Smooth muscle cell (in vitro differentiated cells): ENCODE measurements at regions not wholly inside any gene's neighbourhood (a gene's known extent, or its start where the extent isn't known, plus 50 kb on each side); places are given as distances from the start of the nearest gene placed in this dataset.

Experiments
- DNase-seq: peaks from one replicate; lab custom pipeline; 2025; ENCODE audit not compliant: unreplicated experiment; lab: John Stamatoyannopoulos, UW
- H2AFZ ChIP-seq: fragments of 200-600 bp; sonication (generic); 2 replicates; pipeline ENCODE4 v1.6.0; 2016; ENCODE audit warnings: antibody characterized with exemption, low read depth, mild to moderate bottlenecking
- H3F3A ChIP-seq: fragments of 200-600 bp; sonication (generic); 2 replicates; pipeline ENCODE4 v1.6.0; 2017; ENCODE audit warnings: antibody characterized with exemption, low read depth
- H3K27ac ChIP-seq: fragments of 200-600 bp; sonication (generic); 2 replicates; pipeline ENCODE4 v1.5.1; 2016; ENCODE audit warnings: low read depth, mild to moderate bottlenecking
- H3K27me3 ChIP-seq: fragments of 200-600 bp; sonication (generic); 2 replicates; pipeline ENCODE4 v1.6.1; 2016; ENCODE audit warnings: low read depth, mild to moderate bottlenecking
- H3K36me3 ChIP-seq: fragments of 200-600 bp; sonication (generic); 2 replicates; pipeline ENCODE4 v1.5.1; 2016; ENCODE audit warnings: low read depth
- H3K4me1 ChIP-seq: fragments of 200-600 bp; sonication (generic); 2 replicates; pipeline ENCODE4 v1.5.1; 2016; ENCODE audit warnings: low read depth
- H3K4me2 ChIP-seq: fragments of 200-600 bp; sonication (generic); 2 replicates; pipeline ENCODE4 v1.6.0; 2016; ENCODE audit warnings: mild to moderate bottlenecking
- H3K4me3 ChIP-seq: fragments of 200-600 bp; sonication (generic); 2 replicates; pipeline ENCODE4 v1.5.1; 2016; ENCODE audit warnings: mild to moderate bottlenecking
- H3K79me2 ChIP-seq: fragments of 200-600 bp; sonication (generic); 2 replicates; pipeline ENCODE4 v1.6.0; 2016; ENCODE audit warnings: low read depth, mild to moderate bottlenecking
- H3K9ac ChIP-seq: fragments of 200-600 bp; sonication (generic); 2 replicates; pipeline ENCODE4 v1.6.0; 2016; ENCODE audit warnings: low read depth
- H3K9me3 ChIP-seq: fragments of 200-600 bp; sonication (generic); replicated peaks from 2 replicates; pipeline ENCODE4 v1.5.1; 2016; ENCODE audit warnings: low read depth
- H4K20me1 ChIP-seq: fragments of 200-600 bp; sonication (generic); 2 replicates; pipeline ENCODE4 v1.6.0; 2016; ENCODE audit warnings: low read depth
- WGBS: methylation state at CpG from one replicate; pipeline ENCODE4 v1.1.7; 2016; ENCODE audit warnings: low lambda C conversion rate; 5-methylcytosine and 5-hydroxymethylcytosine counted together
- TF ChIP-seq, protein P1 (sequence below): fragments of 200-600 bp; sonication (generic); IDR thresholded peaks from 2 replicates; pipeline ENCODE4 v1.5.1; 2017; ENCODE audit warnings: borderline replicate concordance, mild to moderate bottlenecking, antibody characterized with exemption; ENCODE audit not compliant: insufficient read depth, poor library complexity, severe bottlenecking

DNA sequence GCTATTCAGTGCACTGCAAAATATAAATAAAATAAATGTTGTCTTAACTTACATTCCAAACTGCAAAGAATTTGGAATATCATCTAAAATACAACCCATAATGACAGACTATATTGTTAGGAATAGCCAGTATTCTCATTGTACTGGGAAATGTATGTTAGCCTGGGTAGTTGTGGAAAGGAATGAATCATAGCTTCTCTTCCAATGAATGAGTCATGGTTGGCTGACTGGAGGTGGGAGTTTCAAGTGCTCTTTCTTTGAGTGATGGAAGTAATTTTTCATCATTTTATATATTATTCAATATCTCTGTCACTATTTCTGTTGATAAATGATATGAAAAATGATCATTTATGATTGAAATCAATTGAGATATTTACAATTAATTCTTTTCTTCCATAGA is 158.6 kb upstream of the ARRDC3 start:
- Histone ChIP-seq H4K20me1 (no peaks in the 10 kb centered on the region), H3K27me3 (no peaks in the 10 kb centered on the region), H3K9me3 (no peaks in the 10 kb centered on the region), H3K36me3 (no peaks in the 10 kb centered on the region), H2AFZ (no peak overlapping the region), H3K4me1 (no peaks in the 10 kb centered on the region), H3K4me2 (no peak overlapping the region), H3K4me3 (no peak overlapping the region), H3K79me2 (no peaks in the 10 kb centered on the region), H3K9ac (no peak overlapping the region), H3K27ac (no peak overlapping the region), H3F3A (no peaks in the 10 kb centered on the region)
- DNase-seq = no peak
- TF ChIP-seq, protein P1, sequence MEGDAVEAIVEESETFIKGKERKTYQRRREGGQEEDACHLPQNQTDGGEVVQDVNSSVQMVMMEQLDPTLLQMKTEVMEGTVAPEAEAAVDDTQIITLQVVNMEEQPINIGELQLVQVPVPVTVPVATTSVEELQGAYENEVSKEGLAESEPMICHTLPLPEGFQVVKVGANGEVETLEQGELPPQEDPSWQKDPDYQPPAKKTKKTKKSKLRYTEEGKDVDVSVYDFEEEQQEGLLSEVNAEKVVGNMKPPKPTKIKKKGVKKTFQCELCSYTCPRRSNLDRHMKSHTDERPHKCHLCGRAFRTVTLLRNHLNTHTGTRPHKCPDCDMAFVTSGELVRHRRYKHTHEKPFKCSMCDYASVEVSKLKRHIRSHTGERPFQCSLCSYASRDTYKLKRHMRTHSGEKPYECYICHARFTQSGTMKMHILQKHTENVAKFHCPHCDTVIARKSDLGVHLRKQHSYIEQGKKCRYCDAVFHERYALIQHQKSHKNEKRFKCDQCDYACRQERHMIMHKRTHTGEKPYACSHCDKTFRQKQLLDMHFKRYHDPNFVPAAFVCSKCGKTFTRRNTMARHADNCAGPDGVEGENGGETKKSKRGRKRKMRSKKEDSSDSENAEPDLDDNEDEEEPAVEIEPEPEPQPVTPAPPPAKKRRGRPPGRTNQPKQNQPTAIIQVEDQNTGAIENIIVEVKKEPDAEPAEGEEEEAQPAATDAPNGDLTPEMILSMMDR = no peak

- Histone ChIP-seq H2AFZ (no peak overlapping the region), H3K9ac (no peak overlapping the region), H3K79me2 (no peaks in the 10 kb centered on the region), H3K4me3 (no peak overlapping the region), H3K27me3 (no peaks in the 10 kb centered on the region), H3K27ac (no peak overlapping the region), H3F3A (no peaks in the 10 kb centered on the region), H3K9me3 (no peaks in the 10 kb centered on the region), H3K4me2 (no peak overlapping the region), H3K4me1 (no peaks in the 10 kb centered on the region), H4K20me1 (no peaks in the 10 kb centered on the region), H3K36me3 (no peaks in the 10 kb centered on the region)
- DNase-seq = no peak
- TF ChIP-seq, protein P1 = no peak
- 77% methylated on average over 4 of the region's 4 CpGs for WGBS
Measured at GRCh38 chr5:91538179-91538578, 155.1 kb upstream of the ARRDC3 start.

GRCh38 chr5:91535499-91535898 is 152.4 kb upstream of the ARRDC3 start:
- Histone ChIP-seq H3K27ac (no peak overlapping the region), H2AFZ (no peak overlapping the region), H3K4me1 (no peaks in the 10 kb centered on the region), H3F3A (no peaks in the 10 kb centered on the region), H3K9me3 (no peaks in the 10 kb centered on the region), H3K36me3 (no peaks in the 10 kb centered on the region), H4K20me1 (no peaks in the 10 kb centered on the region), H3K9ac (no peak overlapping the region), H3K4me2 (no peak overlapping the region), H3K4me3 (no peak overlapping the region), H3K79me2 (no peaks in the 10 kb centered on the region), H3K27me3 (no peaks in the 10 kb centered on the region)
- TF ChIP-seq, protein P1 = no peak
- 81% methylated on average over 2 of the region's 2 CpGs for WGBS
- no peak for DNase-seq

DNA sequence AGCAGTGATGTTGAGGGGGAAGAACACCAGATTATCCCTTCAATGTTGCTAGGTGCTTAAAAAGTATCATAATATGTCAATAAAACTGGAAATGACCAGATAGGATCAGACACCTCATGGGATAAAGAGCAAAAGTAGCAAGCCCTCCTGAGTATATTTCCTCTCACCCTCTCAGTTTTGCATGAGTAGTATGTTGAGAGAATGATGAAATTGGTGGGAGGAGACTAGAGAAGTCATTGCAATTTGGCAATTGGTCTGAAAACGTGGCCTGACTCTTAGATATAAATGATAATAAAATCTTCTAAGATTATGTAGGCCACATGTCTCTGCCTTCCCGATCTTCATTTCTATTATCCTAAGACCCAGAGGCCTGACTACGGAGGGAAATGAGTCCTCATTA is 151.2 kb upstream of the ARRDC3 start:
- H3K4me2 ChIP-seq = no peak overlapping the region
- no peak overlapping the region for H3K27ac ChIP-seq
- DNase-seq = no peak
- H3K9me3 ChIP-seq = no peaks in the 10 kb centered on the region
- no peaks in the 10 kb centered on the region for H3K27me3 ChIP-seq
- TF ChIP-seq, protein P1 = no peak
- H3K9ac ChIP-seq = no peak overlapping the region
- no peaks in the 10 kb centered on the region for H3F3A ChIP-seq
- no peaks in the 10 kb centered on the region for H3K79me2 ChIP-seq
- no peaks in the 10 kb centered on the region for H4K20me1 ChIP-seq
- no peak overlapping the region for H3K4me3 ChIP-seq
- no peaks in the 10 kb centered on the region for H3K36me3 ChIP-seq
- 85% methylated on average over 3 of the region's 3 CpGs for WGBS
- no peaks in the 10 kb centered on the region for H3K4me1 ChIP-seq
- no peak overlapping the region for H2AFZ ChIP-seq
